Motor neuron (in vitro differentiated cells): ENCODE measurements at regions not wholly inside any gene's neighbourhood (a gene's known extent, or its start where the extent isn't known, plus 50 kb on each side); places are given as distances from the start of the nearest gene placed in this dataset.

Experiments
- ATAC-seq, 8 experiments: fragments of 200-7000 bp; cut with Tn5 transposase; replicated peaks in 6 of 8; 2 replicates each; pipeline ENCODE4 v1.8.0; 2021; ENCODE audit warnings: mild to moderate bottlenecking in 8 of 8, moderate library complexity in 8 of 8
- H3K27ac ChIP-seq, 2 donors: fragments of 250-450 bp; sonication (Bioruptor Pico); 2 replicates each; pipeline ENCODE4 v1.9.0; 2021; ENCODE audit warnings: antibody characterized with exemption in 2 of 2, mild to moderate bottlenecking in 2 of 2, moderate library complexity in 1 of 2
- H3K4me1 ChIP-seq, 2 donors: fragments of 250-450 bp; sonication (Bioruptor Pico); replicated peaks in 1 of 2; 2 replicates each; pipeline ENCODE4 v1.6.1; 2021; ENCODE audit warnings: antibody characterized with exemption in 2 of 2, mild to moderate bottlenecking in 2 of 2, moderate library complexity in 1 of 2
- H3K4me3 ChIP-seq, 5 donors: fragments of 250-450 bp; sonication (Bioruptor Pico); 2 replicates each; pipeline ENCODE4 v1.9.0; 2021; ENCODE audit warnings: antibody characterized with exemption in 5 of 5, mild to moderate bottlenecking in 5 of 5, moderate library complexity in 4 of 5
- WGBS, 10 experiments: fragments of 450-650 bp; shearing (Covaris generic); methylation state at CpG; one replicate each; pipeline ENCODE4 v1.0.0; 2022; 5-methylcytosine and 5-hydroxymethylcytosine counted together
- in situ Hi-C, 9 experiments: fragments of 400-800 bp; cut with MboI; loops; one replicate each; pipeline ENCODE4 v1.15.0; 2021; ENCODE audit warnings: low sequenced_read_pairs in 9 of 9, low pct_unique_long_range_greater_than_20kb in 2 of 9; ENCODE audit not compliant: unreplicated experiment in 9 of 9

DNA sequence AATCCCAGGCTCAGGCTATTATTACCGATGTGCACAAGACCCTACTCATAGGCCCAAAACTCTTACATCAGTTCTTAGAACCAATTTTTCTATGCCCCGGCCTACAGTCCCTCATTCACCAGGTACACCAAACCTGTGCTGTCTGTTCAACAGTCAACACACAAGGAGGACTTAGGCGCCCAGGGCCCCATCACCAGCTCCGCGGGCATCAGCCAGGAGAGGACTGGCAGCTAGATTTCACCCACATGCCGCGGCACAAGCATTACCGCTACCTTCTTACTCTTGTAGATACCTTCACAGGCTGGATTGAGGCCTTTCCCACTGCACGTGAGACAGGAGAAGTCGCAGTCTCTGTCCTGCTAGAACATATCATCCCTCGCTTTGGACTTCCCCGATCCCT, 962.5 kb downstream of the RPA4 start:
- WGBS, 10 experiments, result 53 to 60% methylated on average over 1 to 6 of the region's 12 CpGs; no CpG with 5 or more reads in 8 of the 10 experiments
- H3K4me3 ChIP-seq, result no peak overlapping the region
- ATAC-seq, result no peak
- H3K4me1 ChIP-seq, result no peaks in the 10 kb centered on the region
- in situ Hi-C loops, result no loop called here
- H3K27ac ChIP-seq, result no peak overlapping the region

GRCh38 chrX:97846718-97847237, 963.1 kb downstream of the RPA4 start:
- Histone ChIP-seq H3K4me1 (no peaks in the 10 kb centered on the region), H3K4me3 (no peak overlapping the region), H3K27ac (no peak overlapping the region)
- in situ Hi-C loops, result no loop called here
- ATAC-seq, result no peak
- WGBS, 10 experiments, result 80 to 100% methylated on average over 1 to 2 of the region's 25 CpGs; no CpG with 5 or more reads in 8 of the 10 experiments

DNA sequence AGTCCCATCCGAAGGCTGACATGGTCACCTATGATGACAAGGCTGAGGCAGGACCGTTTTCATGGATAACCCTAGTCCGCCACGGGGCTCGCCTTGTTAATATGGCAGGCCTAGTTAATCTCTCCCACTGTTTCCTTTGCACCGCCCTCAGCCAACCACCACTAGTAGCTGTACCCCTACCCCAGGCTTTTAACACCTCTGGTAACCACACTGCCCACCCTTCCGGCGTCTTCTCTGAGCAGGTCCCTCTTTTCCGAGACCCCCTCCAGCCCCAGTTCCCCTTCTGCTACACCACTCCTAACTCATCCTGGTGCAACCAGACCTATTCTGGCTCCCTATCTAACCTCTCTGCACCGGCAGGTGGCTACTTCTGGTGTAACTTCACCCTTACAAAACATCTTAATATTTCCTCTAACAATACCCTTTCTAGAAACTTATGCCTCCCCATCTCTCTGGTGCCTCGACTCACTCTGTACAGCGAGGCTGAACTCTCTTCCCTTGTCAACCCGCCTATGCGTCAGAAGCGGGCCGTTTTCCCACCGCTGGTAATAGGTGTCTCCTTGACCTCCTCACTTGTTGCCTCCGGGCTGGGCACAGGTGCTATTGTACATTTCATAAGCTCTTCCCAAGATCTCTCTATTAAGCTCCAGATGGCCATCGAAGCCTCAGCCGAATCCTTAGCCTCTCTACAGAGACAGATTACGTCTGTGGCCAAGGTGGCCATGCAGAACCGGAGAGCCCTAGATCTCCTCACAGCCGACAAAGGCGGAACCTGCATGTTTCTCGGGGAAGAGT, 964.4 kb downstream of the RPA4 start:
- in situ Hi-C loops, result no loop called here
- Histone ChIP-seq H3K4me3 (no peak overlapping the region), H3K27ac (no peak overlapping the region), H3K4me1 (no peaks in the 10 kb centered on the region)
- 60 to 100% (median 75%) methylated on average over 1 to 16 of the region's 25 CpGs; no CpG with 5 or more reads in 7 of the 10 experiments for whole genome bisulfite sequencing, 10 experiments
- ATAC-seq, result no peak

GRCh38 chrX:97849951-97850350, 966.2 kb downstream of the RPA4 start:
- H3K4me3 ChIP-seq, result no peak overlapping the region
- ATAC-seq, result peak in 1 of 8 experiments; percentile 62
- in situ Hi-C loops, result no loop called here
- H3K4me1 ChIP-seq, result no peaks in the 10 kb centered on the region
- H3K27ac ChIP-seq, result no peak overlapping the region

DNA sequence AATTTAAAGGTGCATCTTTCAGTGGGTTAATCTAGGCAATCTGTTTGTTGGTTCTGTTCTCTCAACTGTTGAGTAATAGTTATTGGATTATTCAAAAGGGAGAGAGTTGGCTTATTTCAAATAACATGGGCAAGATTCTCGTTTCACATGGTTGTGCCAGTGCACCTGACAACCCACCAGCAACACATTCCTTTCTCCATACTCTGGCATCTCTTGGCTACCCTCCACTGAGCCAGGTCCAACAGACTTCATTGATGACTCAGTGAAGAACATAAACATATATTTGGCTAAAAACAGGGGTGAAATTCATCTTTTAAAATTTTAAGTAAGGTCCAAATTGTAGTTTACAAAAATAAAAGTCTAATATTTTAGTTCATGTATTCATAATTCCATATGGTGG, 967.2 kb downstream of the RPA4 start:
- no peak overlapping the region for H3K4me3 ChIP-seq
- WGBS, 10 experiments, result 0 to 100% (median 64%) methylated on average over 1 of the region's 1 CpG; no CpG with 5 or more reads in 7 of the 10 experiments
- H3K4me1 ChIP-seq, result no peaks in the 10 kb centered on the region
- no peak for ATAC-seq
- in situ Hi-C loops, result no loop called here
- H3K27ac ChIP-seq, result no peak overlapping the region

DNA sequence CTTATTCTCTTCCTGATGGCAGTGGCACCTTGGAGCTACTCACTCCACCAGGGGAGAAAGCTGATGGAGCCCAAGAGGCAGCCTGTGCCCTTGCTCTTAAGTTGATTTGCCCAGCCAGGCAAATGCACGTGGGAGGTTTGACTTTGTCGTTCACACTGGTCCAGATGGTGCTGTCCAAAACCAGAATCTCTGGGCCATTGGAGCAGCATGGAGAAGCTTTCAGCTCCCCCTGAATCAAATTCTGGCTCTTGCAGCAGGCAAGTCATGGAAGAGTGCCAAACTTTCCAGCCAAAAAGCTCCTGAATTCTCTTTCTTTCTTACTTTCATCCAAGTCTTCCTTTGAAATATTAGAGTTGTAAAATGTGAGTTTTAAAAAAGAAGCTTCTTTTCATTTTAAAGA, 970.4 kb downstream of the RPA4 start:
- Histone ChIP-seq H3K4me1 (no peaks in the 10 kb centered on the region), H3K27ac (no peak overlapping the region), H3K4me3 (no peak overlapping the region)
- ATAC-seq, result no peak
- in situ Hi-C loops, result no loop called here
- WGBS, 10 experiments, result 50 to 100% (median 73%) methylated on average over 1 to 2 of the region's 2 CpGs; no CpG with 5 or more reads in 7 of the 10 experiments

- in situ Hi-C loops, result no loop called here
- ATAC-seq, result no peak
- H3K27ac ChIP-seq, result no peak overlapping the region
- WGBS, 10 experiments, result 11 to 100% (median 25%) methylated on average over 1 of the region's 1 CpG; no CpG with 5 or more reads in 3 of the 10 experiments
- H3K4me3 ChIP-seq, result no peak overlapping the region
- H3K4me1 ChIP-seq, result peaks cover 11 to 27% of the 10 kb centered on the region in 2 donors
Measured at GRCh38 chrX:97858592-97858991, 974.9 kb downstream of the RPA4 start.

DNA sequence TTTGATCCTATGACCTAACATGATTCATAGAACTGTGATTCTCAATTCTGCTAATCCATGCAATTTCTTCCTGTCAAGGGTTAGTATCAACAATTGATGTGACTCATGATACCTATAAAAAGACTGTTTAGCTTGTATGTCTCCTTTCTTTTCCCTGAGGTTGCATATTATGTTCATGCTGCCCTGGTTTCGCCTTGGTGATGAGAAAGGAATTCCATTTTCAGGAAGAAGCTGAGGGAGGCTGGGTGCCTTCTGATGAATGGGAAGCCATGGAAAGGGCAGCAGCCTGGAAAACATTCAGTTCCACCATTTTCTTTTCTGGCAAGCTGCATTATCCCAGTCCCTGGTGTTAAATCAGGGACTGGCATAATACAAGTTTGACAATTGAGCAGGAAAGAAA, 976.5 kb downstream of the RPA4 start:
- no peak overlapping the region for H3K4me3 ChIP-seq
- 0 to 17% methylated on average over 1 of the region's 1 CpG; no CpG with 5 or more reads in 8 of the 10 experiments for WGBS, 10 experiments
- peak in 5 of 8 experiments; percentile 87 to 94 (median 91) for ATAC-seq
- in situ Hi-C loops, result no loop called here
- H3K27ac ChIP-seq, result no peak overlapping the region
- H3K4me1 ChIP-seq, result peaks cover 11 to 32% of the 10 kb centered on the region in 2 donors

GRCh38 chrX:97863261-97863660, 979.6 kb downstream of the RPA4 start:
- Histone ChIP-seq H3K27ac (no peak overlapping the region), H3K4me1 (peaks cover 11 to 32% of the 10 kb centered on the region in 2 donors), H3K4me3 (no peak overlapping the region)
- ATAC-seq, result no peak
- in situ Hi-C loops, result no loop called here
- 10 to 80% (median 35%) methylated on average over 1 to 3 of the region's 3 CpGs; no CpG with 5 or more reads in 4 of the 10 experiments for WGBS, 10 experiments

DNA sequence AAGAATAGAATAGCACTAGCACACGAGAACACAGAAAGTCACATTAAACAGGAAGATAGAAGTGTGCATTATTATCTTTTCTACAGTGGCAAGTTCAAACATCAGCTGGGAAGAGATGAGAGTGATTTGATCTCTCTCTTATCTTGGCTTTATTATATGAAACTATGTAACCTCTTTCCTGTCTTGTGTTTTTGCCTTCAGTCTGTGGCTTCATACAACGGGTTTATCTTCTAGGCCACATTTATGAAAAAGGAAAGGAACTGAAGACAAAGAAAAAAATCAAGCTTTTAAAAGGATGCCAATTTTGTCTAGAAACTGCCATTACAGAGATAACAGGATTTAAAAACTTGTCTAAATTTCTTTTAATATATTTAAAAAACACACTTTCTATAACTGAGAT, 983.6 kb downstream of the RPA4 start:
- WGBS, 10 experiments, result 0 to 100% (median 67%) methylated on average over 1 to 2 of the region's 2 CpGs; no CpG with 5 or more reads in 2 of the 10 experiments
- Histone ChIP-seq H3K27ac (no peak overlapping the region), H3K4me1 (peaks cover 0 to 19% of the 10 kb centered on the region in 2 donors), H3K4me3 (no peak overlapping the region)
- ATAC-seq, result no peak
- in situ Hi-C loops, result no loop called here

- in situ Hi-C loops, result no loop called here
- Histone ChIP-seq H3K4me3 (no peak overlapping the region), H3K4me1 (no peaks in the 10 kb centered on the region), H3K27ac (no peak overlapping the region)
- WGBS, 10 experiments, result 0 to 94% (median 59%) methylated on average over 2 of the region's 2 CpGs; no CpG with 5 or more reads in 7 of the 10 experiments
- no peak for ATAC-seq
Measured at GRCh38 chrX:97876697-97877407, 993.1 kb downstream of the RPA4 start.

DNA sequence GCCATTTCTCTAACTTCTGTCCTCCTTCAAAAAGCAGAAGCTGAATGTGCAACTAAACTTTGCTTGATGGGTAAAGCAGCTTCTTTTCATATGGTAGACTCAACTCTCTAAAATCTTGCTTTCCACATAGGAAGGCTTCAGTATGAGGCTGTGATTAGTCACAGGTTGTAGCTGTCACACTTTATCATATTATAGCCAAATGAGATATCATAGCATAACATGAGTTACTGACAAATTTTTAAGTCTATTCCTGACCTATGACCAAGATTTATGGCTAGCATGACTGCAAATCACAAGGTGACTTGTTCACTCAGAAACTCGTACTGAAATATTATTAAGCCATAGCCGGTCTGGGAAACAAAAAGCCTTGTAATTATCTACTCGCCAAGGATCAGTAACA, 998.6 kb downstream of the RPA4 start:
- no peaks in the 10 kb centered on the region for H3K4me1 ChIP-seq
- no peak overlapping the region for H3K27ac ChIP-seq
- peak in 2 of 8 experiments; percentile 39 to 46 for ATAC-seq
- in situ Hi-C loops, result no loop called here
- WGBS, 10 experiments, result 0 to 100% (median 21%) methylated on average over 1 to 3 of the region's 3 CpGs; no CpG with 5 or more reads in 4 of the 10 experiments
- no peak overlapping the region for H3K4me3 ChIP-seq

GRCh38 chrX:97895751-97896150, 1012.0 kb downstream of the RPA4 start:
- WGBS, 10 experiments, result 0 to 78% (median 36%) methylated on average over 1 of the region's 1 CpG; no CpG with 5 or more reads in 1 of the 10 experiments
- in situ Hi-C loops, result no loop called here
- no peaks in the 10 kb centered on the region for H3K4me1 ChIP-seq
- no peak for ATAC-seq
- no peak overlapping the region for H3K4me3 ChIP-seq
- H3K27ac ChIP-seq, result no peak overlapping the region
